Hepatocyte (in vitro differentiated cells): ENCODE measurements at regions not wholly inside any gene's neighbourhood (a gene's known extent, or its start where the extent isn't known, plus 50 kb on each side); places are given as distances from the start of the nearest gene placed in this dataset.

Source experiments
- CTCF ChIP-seq: fragments of 200-600 bp; sonication (generic); IDR thresholded peaks from 2 replicates; pipeline ENCODE4 v1.5.1; 2016; ENCODE audit warnings: antibody characterized with exemption, mild to moderate bottlenecking; ENCODE audit not compliant: poor library complexity
- EZH2 ChIP-seq: fragments of 200-600 bp; sonication (generic); IDR thresholded peaks from 2 replicates; pipeline ENCODE4 v1.6.1; 2016; ENCODE audit warnings: antibody characterized with exemption, mild to moderate bottlenecking, borderline replicate concordance
- EZH2phosphoT487 ChIP-seq: fragments of 200-600 bp; sonication (generic); IDR thresholded peaks from one replicate; pipeline ENCODE4 v1.6.1; 2018; ENCODE audit warnings: antibody characterized with exemption, mild to moderate bottlenecking, low read depth, moderate library complexity; ENCODE audit not compliant: unreplicated experiment, severe bottlenecking

- TF ChIP-seq EZH2 (no peak), CTCF (no peak), EZH2phosphoT487 (no peak)
These were observed 142.7 kb upstream of the RBMS3 start for GRCh38 chr3:29138171-29138570.
